Psoas muscle (tissue), 7 donors: ENCODE measurements at regions not wholly inside any gene's neighbourhood (a gene's known extent, or its start where the extent isn't known, plus 50 kb on each side); places are given as distances from the start of the nearest gene placed in this dataset.

ENCODE experiments used
- ATAC-seq, 4 donors: fragments of 200-7000 bp; cut with Tn5 transposase; one replicate each; pipeline ENCODE4 v1.9.1; 2020; ENCODE audit warnings: moderate library complexity in 3 of 4, mild to moderate bottlenecking in 2 of 4
- DNase-seq, 2 donors: peaks; one replicate each; pipeline ENCODE4 v3.0.0-alpha.2; 2020
- H3K27ac ChIP-seq: fragments of 200-600 bp; one replicate; pipeline ENCODE4 v1.8.0; 2022
- H3K27me3 ChIP-seq, 3 donors: fragments of 200-600 bp in 1 of 3; one replicate each; pipeline versions ENCODE4 v1.6.1 to v1.8.0; 2013 to 2022; ENCODE audit warnings: low read length in 2 of 3, mild to moderate bottlenecking in 2 of 3, moderate library complexity in 1 of 3; ENCODE audit not compliant: insufficient read depth in 3 of 3
- H3K36me3 ChIP-seq, 2 donors: fragments of 200-600 bp in 1 of 2; one replicate each; pipeline versions ENCODE4 v1.6.1 to v1.8.0; 2013 to 2022; ENCODE audit warnings: low read depth in 1 of 2, mild to moderate bottlenecking in 1 of 2, moderate library complexity in 1 of 2; ENCODE audit not compliant: insufficient read depth in 1 of 2
- H3K4me1 ChIP-seq: fragments of 200-600 bp; one replicate; pipeline ENCODE4 v1.8.0; 2022
- H3K4me3 ChIP-seq: fragments of 200-600 bp; one replicate; pipeline ENCODE4 v1.8.0; 2022; ENCODE audit warnings: mild to moderate bottlenecking
- H3K9me3 ChIP-seq: fragments of 200-600 bp; one replicate; pipeline ENCODE4 v1.8.0; 2022
- WGBS, 3 donors: extraction: QIAGEN DNeasy Blood & Tissue Kit; methylation state at CpG; one replicate each; pipeline versions ENCODE4 v1.1.6 to v1.1.7; 2013; 5-methylcytosine and 5-hydroxymethylcytosine counted together
- intact Hi-C, 2 donors: fragments of 100-400 bp; cut with DNase I; formaldehyde crosslinking; loops; one replicate each; pipeline versions ENCODE4 v1.11.0 to v1.14.2; 2022
- TF ChIP-seq, protein P1 (sequence below): fragments of 200-600 bp; IDR thresholded peaks from one replicate; pipeline ENCODE4 v1.8.0; 2022; ENCODE audit warnings: antibody characterized with exemption
- donor health status: healthy with polysubstance abuse.
- donor health status: DM: no; HTN: no; CAD: no; lungs with moderate emphysema.
- donor health status: Bipolar disorder and iron deficiency.
- donor health status: healthy.
- donor health status: DM: yes; HTN: yes; CAD: no.
- donor health status: DM: no; HTN: no; CAD: no.
- donor health status: DM: yes; HTN: yes; CAD: no.

DNA sequence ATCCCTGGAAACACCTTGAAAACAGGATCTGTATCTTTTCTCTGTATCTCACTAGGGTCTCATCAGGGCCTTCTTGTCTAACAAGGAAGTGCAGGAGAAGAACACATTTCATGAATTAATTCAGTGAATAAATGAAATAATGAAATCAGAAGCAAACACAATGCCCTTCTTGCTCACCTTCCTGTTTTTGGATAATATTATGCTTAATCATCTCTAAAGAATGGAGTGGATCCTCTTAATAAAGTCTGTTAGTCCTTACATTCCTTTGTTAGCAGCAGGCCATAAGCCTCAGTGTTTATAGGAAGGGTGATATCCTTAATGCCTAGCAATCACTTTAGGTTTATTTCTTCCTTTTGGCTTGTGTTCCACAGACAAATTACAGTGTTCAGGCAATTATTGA lies 837.1 kb upstream of the SEMA6A start:
- Histone ChIP-seq H3K4me1 (no peaks in the 10 kb centered on the region), H3K27ac (no peak overlapping the region), H3K27me3 (no peaks in the 10 kb centered on the region), H3K36me3 (no peaks in the 10 kb centered on the region), H3K9me3 (no peaks in the 10 kb centered on the region), H3K4me3 (no peak overlapping the region)
- TF ChIP-seq, protein P1, sequence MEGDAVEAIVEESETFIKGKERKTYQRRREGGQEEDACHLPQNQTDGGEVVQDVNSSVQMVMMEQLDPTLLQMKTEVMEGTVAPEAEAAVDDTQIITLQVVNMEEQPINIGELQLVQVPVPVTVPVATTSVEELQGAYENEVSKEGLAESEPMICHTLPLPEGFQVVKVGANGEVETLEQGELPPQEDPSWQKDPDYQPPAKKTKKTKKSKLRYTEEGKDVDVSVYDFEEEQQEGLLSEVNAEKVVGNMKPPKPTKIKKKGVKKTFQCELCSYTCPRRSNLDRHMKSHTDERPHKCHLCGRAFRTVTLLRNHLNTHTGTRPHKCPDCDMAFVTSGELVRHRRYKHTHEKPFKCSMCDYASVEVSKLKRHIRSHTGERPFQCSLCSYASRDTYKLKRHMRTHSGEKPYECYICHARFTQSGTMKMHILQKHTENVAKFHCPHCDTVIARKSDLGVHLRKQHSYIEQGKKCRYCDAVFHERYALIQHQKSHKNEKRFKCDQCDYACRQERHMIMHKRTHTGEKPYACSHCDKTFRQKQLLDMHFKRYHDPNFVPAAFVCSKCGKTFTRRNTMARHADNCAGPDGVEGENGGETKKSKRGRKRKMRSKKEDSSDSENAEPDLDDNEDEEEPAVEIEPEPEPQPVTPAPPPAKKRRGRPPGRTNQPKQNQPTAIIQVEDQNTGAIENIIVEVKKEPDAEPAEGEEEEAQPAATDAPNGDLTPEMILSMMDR: no peak
- intact Hi-C loops: no loop called here
- ATAC-seq (no peak), DNase-seq (no peak)

DNA sequence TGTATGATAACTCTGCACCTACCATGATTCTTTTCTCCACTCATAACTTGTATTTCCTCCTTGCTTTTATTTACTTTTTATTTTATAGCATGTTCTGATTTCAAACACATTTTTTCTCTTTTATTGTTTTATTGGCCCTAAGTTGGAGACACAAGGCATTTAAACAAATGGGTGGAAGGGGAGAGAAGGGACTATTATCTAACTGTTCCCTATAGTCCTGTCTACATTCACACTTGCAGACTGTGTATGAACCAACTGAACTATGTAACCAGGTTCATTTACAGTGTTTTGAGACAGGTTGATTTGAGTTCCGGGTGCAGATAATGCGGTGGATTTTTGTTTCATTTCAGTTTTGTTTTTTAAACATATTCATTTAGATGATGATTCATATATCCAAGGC lies 830.6 kb upstream of the SEMA6A start:
- intact Hi-C loops: no loop called here
- ATAC-seq: no peak
- Histone ChIP-seq H3K4me1 (no peaks in the 10 kb centered on the region), H3K9me3 (no peaks in the 10 kb centered on the region), H3K36me3 (no peaks in the 10 kb centered on the region), H3K4me3 (no peak overlapping the region), H3K27me3 (no peaks in the 10 kb centered on the region), H3K27ac (no peak overlapping the region)
- DNase-seq: no peak
- TF ChIP-seq, protein P1: no peak
- WGBS, 3 donors: 91 to 100% (median 95%) methylated on average over 2 of the region's 2 CpGs

DNA sequence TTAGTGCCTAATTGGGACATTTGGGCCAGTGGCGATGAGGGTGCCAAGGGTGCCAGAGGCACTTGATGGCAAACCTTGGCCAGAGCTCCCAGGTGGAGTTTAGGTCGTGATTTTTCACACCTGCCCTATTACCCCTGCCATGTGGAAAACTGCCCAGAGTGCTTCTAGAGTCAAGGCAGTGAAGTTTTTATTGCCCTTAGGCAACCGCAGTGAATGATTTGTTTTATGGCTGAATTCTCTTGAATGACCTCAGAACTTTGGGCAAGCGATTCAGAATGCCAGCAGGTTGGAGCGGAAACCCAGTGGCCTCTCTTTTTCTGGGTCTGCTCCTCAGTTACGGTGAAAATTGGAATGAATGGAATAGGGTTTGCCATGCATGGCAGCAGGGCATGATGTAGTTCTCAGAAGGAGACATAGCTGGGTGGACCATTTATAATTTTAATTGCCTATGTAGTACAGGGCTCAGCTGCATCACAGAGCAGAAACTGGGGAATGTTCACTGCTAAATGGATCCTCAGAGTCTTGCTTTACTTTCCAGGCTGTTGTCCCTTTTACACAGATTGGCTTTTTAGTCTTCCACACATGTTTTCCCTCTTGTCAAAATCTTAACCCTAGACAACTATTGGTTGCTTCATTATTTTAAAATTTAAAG lies 820.0 kb upstream of the SEMA6A start:
- ATAC-seq: no peak

DNA sequence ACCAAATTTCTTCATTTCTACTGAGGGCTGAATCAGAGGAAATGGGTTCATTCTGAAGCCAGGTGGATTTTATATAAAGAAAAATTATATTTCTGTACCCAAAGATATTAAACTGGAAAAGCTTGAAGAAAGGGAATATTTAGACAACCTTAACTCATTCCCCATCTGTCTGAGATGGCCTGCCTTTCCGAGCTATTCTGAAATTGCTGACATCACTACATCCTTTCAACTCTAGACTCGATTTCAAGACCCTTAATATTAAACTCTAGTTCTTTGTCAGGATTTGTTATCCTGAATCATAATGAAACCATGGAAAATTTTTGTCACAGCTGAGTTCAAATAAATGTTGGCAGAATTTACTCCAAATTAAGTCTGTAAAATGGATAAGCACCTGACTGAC lies 818.5 kb upstream of the SEMA6A start:
- Histone ChIP-seq H3K27ac (no peak overlapping the region), H3K27me3 (no peaks in the 10 kb centered on the region), H3K36me3 (no peaks in the 10 kb centered on the region), H3K9me3 (no peaks in the 10 kb centered on the region), H3K4me1 (no peaks in the 10 kb centered on the region), H3K4me3 (no peak overlapping the region)
- 26 to 52% (median 38%) methylated on average over 2 of the region's 2 CpGs for WGBS, 3 donors
- intact Hi-C loops: no loop called here
- ATAC-seq (no peak), DNase-seq (no peak)
- TF ChIP-seq, protein P1: no peak

More for the DNA sequence above, 820.0 kb upstream of the SEMA6A start:
- TF ChIP-seq, protein P1: no peak
- Histone ChIP-seq H3K4me3 (no peak overlapping the region), H3K36me3 (no peaks in the 10 kb centered on the region), H3K9me3 (no peaks in the 10 kb centered on the region), H3K4me1 (no peaks in the 10 kb centered on the region), H3K27ac (no peak overlapping the region), H3K27me3 (no peaks in the 10 kb centered on the region)
- WGBS, 3 donors: 39 to 63% (median 43%) methylated on average over 6 of the region's 6 CpGs
- no peak for DNase-seq
- intact Hi-C loops: no loop called here

DNA sequence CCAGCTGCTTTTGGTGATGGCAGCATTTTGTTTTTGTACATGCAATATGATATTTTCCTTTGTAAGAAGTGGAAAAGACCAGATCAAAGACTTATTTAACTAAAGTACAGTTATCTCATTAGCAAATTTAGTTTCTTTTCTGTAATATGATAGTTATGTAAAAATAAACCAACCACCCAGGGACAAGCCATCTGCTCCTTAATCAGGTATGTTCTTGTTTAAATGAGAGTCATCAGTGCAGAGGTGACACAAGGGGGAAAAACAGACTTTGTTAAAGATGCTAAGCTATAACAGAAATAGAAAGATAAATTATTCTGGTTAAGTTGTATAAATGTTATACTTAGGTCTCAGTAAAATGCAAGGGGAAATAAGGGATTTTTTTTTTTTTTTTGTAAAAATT lies 805.7 kb upstream of the SEMA6A start:
- TF ChIP-seq, protein P1: no peak
- no peak for ATAC-seq
- Histone ChIP-seq H3K9me3 (no peaks in the 10 kb centered on the region), H3K4me1 (no peaks in the 10 kb centered on the region), H3K27ac (no peak overlapping the region), H3K27me3 (no peaks in the 10 kb centered on the region), H3K36me3 (no peaks in the 10 kb centered on the region), H3K4me3 (no peak overlapping the region)
- intact Hi-C loops: no loop called here
- DNase-seq: no peak
